Trophoblast cell (in vitro differentiated cells and primary cell): ENCODE measurements at regions not wholly inside any gene's neighbourhood (a gene's known extent, or its start where the extent isn't known, plus 50 kb on each side); places are given as distances from the start of the nearest gene placed in this dataset.

Experiments used
- DNase-seq, 2 donors: peaks; one replicate each; pipeline ENCODE4 v3.0.0-alpha.2; 2016
- H2AFZ ChIP-seq: 2 replicates; pipeline ENCODE4 v1.6.1; 2013; ENCODE audit warnings: low read length, moderate library complexity, mild to moderate bottlenecking; ENCODE audit not compliant: insufficient read depth, poor library complexity
- H2AK5ac ChIP-seq: 2 replicates; pipeline ENCODE4 v1.6.1; 2013; ENCODE audit warnings: mild to moderate bottlenecking, low read length
- H2BK120ac ChIP-seq: 2 replicates; pipeline ENCODE4 v1.6.1; 2013; ENCODE audit warnings: low read length, mild to moderate bottlenecking, moderate library complexity; ENCODE audit not compliant: insufficient read depth, poor library complexity
- H2BK12ac ChIP-seq: 2 replicates; pipeline ENCODE4 v1.6.1; 2013; ENCODE audit warnings: mild to moderate bottlenecking, low read length, moderate library complexity
- H2BK5ac ChIP-seq: 2 replicates; pipeline ENCODE4 v1.6.1; 2013; ENCODE audit warnings: low read length, low read depth, moderate library complexity, mild to moderate bottlenecking; ENCODE audit not compliant: poor library complexity
- H3K14ac ChIP-seq: 2 replicates; pipeline ENCODE4 v1.6.1; 2013; ENCODE audit warnings: mild to moderate bottlenecking, low read length
- H3K18ac ChIP-seq: 2 replicates; pipeline ENCODE4 v1.6.1; 2013; ENCODE audit warnings: mild to moderate bottlenecking, low read length
- H3K23ac ChIP-seq: 2 replicates; pipeline ENCODE4 v1.6.1; 2013; ENCODE audit warnings: low read length
- H3K27ac ChIP-seq: 2 replicates; pipeline ENCODE4 v1.5.1; 2013; ENCODE audit warnings: low read depth, mild to moderate bottlenecking, inconsistent platforms, low read length, moderate library complexity
- H3K27me3 ChIP-seq: 2 replicates; pipeline ENCODE4 v1.6.1; 2013; ENCODE audit warnings: inconsistent platforms, mild to moderate bottlenecking, low read length, moderate library complexity; ENCODE audit not compliant: insufficient read depth
- H3K36me3 ChIP-seq, 2 experiments: 1 replicate in 1 of 2; 2 replicates in 1 of 2; pipeline ENCODE4 v1.6.1; 2013; ENCODE audit warnings: low read length in 2 of 2, mild to moderate bottlenecking in 2 of 2, moderate library complexity in 1 of 2; ENCODE audit not compliant: insufficient read depth in 2 of 2, control insufficient read depth in 1 of 2
- H3K4ac ChIP-seq: 2 replicates; pipeline ENCODE4 v1.6.1; 2013; ENCODE audit warnings: low read depth, mild to moderate bottlenecking, low read length, moderate library complexity
- H3K4me1 ChIP-seq, 2 experiments: 1 replicate in 1 of 2; 2 replicates in 1 of 2; pipeline ENCODE4 v1.6.1; 2013; ENCODE audit warnings: low read length in 2 of 2, mild to moderate bottlenecking in 2 of 2, moderate library complexity in 1 of 2; ENCODE audit not compliant: insufficient read depth in 2 of 2, control insufficient read depth in 1 of 2
- H3K4me2 ChIP-seq: 2 replicates; pipeline ENCODE4 v1.6.1; 2013; ENCODE audit warnings: inconsistent platforms, mild to moderate bottlenecking, low read length, moderate library complexity
- H3K4me3 ChIP-seq: 2 replicates; pipeline ENCODE4 v1.5.1; 2013; ENCODE audit warnings: mild to moderate bottlenecking, low read depth, low read length, inconsistent platforms
- H3K79me1 ChIP-seq: one replicate; pipeline ENCODE4 v1.6.1; 2013; ENCODE audit warnings: low read length
- H3K79me2 ChIP-seq: 2 replicates; pipeline ENCODE4 v1.6.1; 2013; ENCODE audit warnings: low read length, mild to moderate bottlenecking; ENCODE audit not compliant: control insufficient read depth, insufficient read depth, poor library complexity
- H3K9ac ChIP-seq: 2 replicates; pipeline ENCODE4 v1.6.1; 2013; ENCODE audit warnings: mild to moderate bottlenecking, low read length
- H3K9me3 ChIP-seq: 2 replicates; pipeline ENCODE4 v1.6.1; 2013; ENCODE audit warnings: low read depth, mild to moderate bottlenecking, control low read depth, inconsistent platforms, low read length; ENCODE audit not compliant: insufficient read depth
- H4K12ac ChIP-seq: 2 replicates; pipeline ENCODE4 v1.6.1; 2013; ENCODE audit warnings: low read depth, mild to moderate bottlenecking, low read length, moderate library complexity
- H4K8ac ChIP-seq: 2 replicates; pipeline ENCODE4 v1.6.1; 2013; ENCODE audit warnings: low read depth, mild to moderate bottlenecking, low read length, moderate library complexity
- H4K91ac ChIP-seq: one replicate; pipeline ENCODE4 v1.6.1; 2013; ENCODE audit warnings: low read depth, mild to moderate bottlenecking, low read length, moderate library complexity
- WGBS: extraction: QIAGEN DNeasy Blood & Tissue Kit; methylation state at CpG from one replicate; pipeline ENCODE4 v1.1.7; 2013; ENCODE audit warnings: missing lambda C conversion rate; ENCODE audit not compliant: insufficient read length, insufficient coverage; ENCODE audit errors: extremely low coverage; 5-methylcytosine and 5-hydroxymethylcytosine counted together

- H4K12ac ChIP-seq: no peak overlapping the region
- no peak overlapping the region for H3K18ac ChIP-seq
- H3K27ac ChIP-seq: no peak overlapping the region
- H2BK120ac ChIP-seq: no peak overlapping the region
- H3K36me3 ChIP-seq: no peaks in the 10 kb centered on the region
- no peaks in the 10 kb centered on the region for H3K9me3 ChIP-seq
- H4K91ac ChIP-seq: no peak overlapping the region
- H3K79me1 ChIP-seq: no peaks in the 10 kb centered on the region
- no peaks in the 10 kb centered on the region for H3K79me2 ChIP-seq
- no peak overlapping the region for H2BK5ac ChIP-seq
- no peak overlapping the region for H3K4ac ChIP-seq
- no peak overlapping the region for H2AK5ac ChIP-seq
- H2BK12ac ChIP-seq: no peak overlapping the region
- no peak overlapping the region for H3K4me2 ChIP-seq
- no peak overlapping the region for H3K14ac ChIP-seq
- no peaks in the 10 kb centered on the region for H3K4me1 ChIP-seq
- no peak overlapping the region for H2AFZ ChIP-seq
- no peak overlapping the region for H4K8ac ChIP-seq
- H3K4me3 ChIP-seq: no peak overlapping the region
- DNase-seq: no peak
- no CpG with 5 or more reads among the region's 1 CpG for WGBS
- H3K27me3 ChIP-seq: no peaks in the 10 kb centered on the region
- no peak overlapping the region for H3K9ac ChIP-seq
- no peak overlapping the region for H3K23ac ChIP-seq
Measured at GRCh38 chr18:39399662-39400061, 1834.1 kb upstream of the CELF4 start.

GRCh38 chr18:39396168-39396567 is 1830.6 kb upstream of the CELF4 start:
- Histone ChIP-seq H4K12ac (no peak overlapping the region), H3K4ac (no peak overlapping the region), H3K4me2 (no peak overlapping the region), H2AK5ac (no peak overlapping the region), H2BK120ac (no peak overlapping the region), H4K8ac (no peak overlapping the region), H3K4me3 (no peak overlapping the region), H3K18ac (no peak overlapping the region), H3K23ac (no peak overlapping the region), H3K9ac (no peak overlapping the region), H2BK12ac (no peak overlapping the region), H3K27me3 (no peaks in the 10 kb centered on the region), H3K79me1 (no peaks in the 10 kb centered on the region), H3K27ac (no peak overlapping the region), H3K4me1 (no peaks in the 10 kb centered on the region), H3K14ac (no peak overlapping the region), H2BK5ac (no peak overlapping the region), H3K79me2 (no peaks in the 10 kb centered on the region), H3K36me3 (no peaks in the 10 kb centered on the region), H4K91ac (no peak overlapping the region), H3K9me3 (no peaks in the 10 kb centered on the region), H2AFZ (no peak overlapping the region)
- no CpG with 5 or more reads among the region's 1 CpG for WGBS
- DNase-seq: no peak

DNA sequence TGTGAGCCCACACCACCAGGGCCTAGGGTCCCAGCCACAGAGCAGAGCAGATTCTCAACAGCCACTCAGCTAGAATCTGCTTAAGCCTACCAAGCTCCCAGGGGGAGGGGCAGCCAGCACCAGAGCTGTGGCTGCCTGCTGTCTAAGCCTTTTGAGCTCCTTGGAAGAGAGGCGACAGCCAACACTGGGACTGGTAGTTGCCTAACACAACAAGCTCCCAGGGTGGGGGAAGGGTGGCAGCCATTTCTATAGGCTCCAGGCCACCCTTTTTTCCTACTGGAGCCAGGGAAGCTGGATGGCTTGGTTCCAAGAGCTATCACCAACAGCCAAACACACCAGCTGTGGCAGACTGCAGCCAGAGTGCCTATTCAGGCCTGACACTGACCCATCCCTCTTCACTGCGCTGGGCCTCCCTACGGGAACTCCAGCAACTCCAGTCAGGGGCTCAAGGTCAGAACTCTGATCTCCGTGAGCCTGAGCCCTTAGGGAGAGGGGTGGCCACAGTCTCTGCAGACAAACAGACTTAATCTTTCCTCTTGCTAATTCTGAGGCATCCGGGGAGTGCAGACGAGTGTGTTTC is 1824.3 kb upstream of the CELF4 start:
- no peaks in the 10 kb centered on the region for H3K79me2 ChIP-seq
- H3K36me3 ChIP-seq: no peaks in the 10 kb centered on the region
- peaks cover 3% of the 10 kb centered on the region for H3K9me3 ChIP-seq
- H3K4me2 ChIP-seq: no peak overlapping the region
- H3K18ac ChIP-seq: no peak overlapping the region
- H3K9ac ChIP-seq: no peak overlapping the region
- no peak overlapping the region for H3K14ac ChIP-seq
- H3K4me1 ChIP-seq: peaks cover 0 to 4% of the 10 kb centered on the region in 2 experiments
- no peak overlapping the region for H2AK5ac ChIP-seq
- H4K91ac ChIP-seq: no peak overlapping the region
- no peak for DNase-seq
- no peak overlapping the region for H2BK12ac ChIP-seq
- H3K27ac ChIP-seq: no peak overlapping the region
- H3K79me1 ChIP-seq: no peaks in the 10 kb centered on the region
- H2BK120ac ChIP-seq: no peak overlapping the region
- no peak overlapping the region for H3K23ac ChIP-seq
- H4K12ac ChIP-seq: no peak overlapping the region
- WGBS: no CpG with 5 or more reads among the region's 6 CpGs
- no peak overlapping the region for H2BK5ac ChIP-seq
- H2AFZ ChIP-seq: no peak overlapping the region
- H4K8ac ChIP-seq: no peak overlapping the region
- no peak overlapping the region for H3K4me3 ChIP-seq
- no peak overlapping the region for H3K4ac ChIP-seq
- H3K27me3 ChIP-seq: no peaks in the 10 kb centered on the region

DNA sequence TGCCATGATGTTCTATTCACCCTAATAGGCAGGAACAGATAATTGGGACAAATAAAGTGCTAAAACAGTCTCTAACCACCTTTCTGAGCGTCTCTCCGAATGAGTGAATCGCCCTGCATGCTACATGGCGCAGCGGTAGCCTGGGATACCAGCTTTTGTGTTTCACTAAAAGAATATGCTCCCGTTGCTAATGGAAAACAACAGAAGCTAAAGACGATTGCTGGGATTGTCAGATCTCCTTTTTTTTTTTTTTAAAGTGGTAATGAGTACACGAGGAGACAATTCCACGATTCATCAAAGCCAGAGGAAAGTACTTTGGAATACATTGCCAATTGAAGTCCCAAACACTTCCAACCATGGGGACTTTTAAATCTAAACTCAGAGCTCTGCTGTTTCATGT is 1815.3 kb upstream of the CELF4 start:
- H2BK5ac ChIP-seq: peak overlapping the region; percentile 21
- H3K4me3 ChIP-seq: no peak overlapping the region
- no peak overlapping the region for H3K18ac ChIP-seq
- peak in 1 of 2 donors; percentile 14 for DNase-seq
- no peaks in the 10 kb centered on the region for H3K79me1 ChIP-seq
- H2BK120ac ChIP-seq: no peak overlapping the region
- peaks cover 2 to 4% of the 10 kb centered on the region in 2 experiments for H3K4me1 ChIP-seq
- H2AK5ac ChIP-seq: no peak overlapping the region
- H3K27me3 ChIP-seq: no peaks in the 10 kb centered on the region
- H3K36me3 ChIP-seq: no peaks in the 10 kb centered on the region
- peak overlapping the region; percentile 16 for H3K27ac ChIP-seq
- no peak overlapping the region for H3K14ac ChIP-seq
- peak overlapping the region; percentile 63 for H2BK12ac ChIP-seq
- no peaks in the 10 kb centered on the region for H3K9me3 ChIP-seq
- H3K4me2 ChIP-seq: no peak overlapping the region
- H4K91ac ChIP-seq: no peak overlapping the region
- H3K4ac ChIP-seq: no peak overlapping the region
- no peaks in the 10 kb centered on the region for H3K79me2 ChIP-seq
- H4K8ac ChIP-seq: no peak overlapping the region
- no peak overlapping the region for H2AFZ ChIP-seq
- no peak overlapping the region for H3K9ac ChIP-seq
- no peak overlapping the region for H3K23ac ChIP-seq
- H4K12ac ChIP-seq: no peak overlapping the region
- WGBS: no CpG with 5 or more reads among the region's 9 CpGs
